BJ (cell line): ENCODE measurements at regions not wholly inside any gene's neighbourhood (a gene's known extent, or its start where the extent isn't known, plus 50 kb on each side); places are given as distances from the start of the nearest gene placed in this dataset.

Source experiments
- CTCF ChIA-PET: fragments of 350-600 bp; formaldehyde crosslinking; extraction: SDS; loops from one replicate; lab custom pipeline; 2021; ENCODE audit warnings: antibody characterized with exemption, inconsistent platforms; lab: Yijun Ruan, JAX
- POLR2A ChIA-PET: fragments of 300-600 bp; sonication (Branson Sonifier 250); formaldehyde crosslinking; extraction: SDS; loops from one replicate; lab custom pipeline; 2021; ENCODE audit warnings: antibody characterized with exemption; lab: Charles Lee
- DNase-seq: peaks from one replicate; pipeline ENCODE4 v3.0.0-alpha.2; 2011; ENCODE audit warnings: low read depth
- H3K27me3 ChIP-seq: 2 replicates; pipeline ENCODE4 v1.6.0; 2011; ENCODE audit warnings: low read length; ENCODE audit not compliant: control insufficient read depth, insufficient read depth
- H3K36me3 ChIP-seq: 2 replicates; pipeline ENCODE4 v1.5.1; 2011; ENCODE audit warnings: low read length; ENCODE audit not compliant: control insufficient read depth, insufficient read depth
- H3K4me3 ChIP-seq: 2 replicates; pipeline ENCODE4 v1.5.1; 2011; ENCODE audit warnings: low read depth, mild to moderate bottlenecking, control low read depth, low read length
- CTCF ChIP-seq: IDR thresholded peaks from 2 replicates; pipeline ENCODE4 v1.5.1; 2011; ENCODE audit warnings: low read depth, mild to moderate bottlenecking, control low read depth, inconsistent platforms, low read length, moderate library complexity; ENCODE audit not compliant: insufficient read depth

GRCh38 chr10:51002469-51002868 lies 71.8 kb upstream of the PRKG1 start:
- POLR2A ChIA-PET = no interaction called here
- H3K4me3 ChIP-seq = no peak overlapping the region
- H3K36me3 ChIP-seq = no peaks in the 10 kb centered on the region
- H3K27me3 ChIP-seq = no peaks in the 10 kb centered on the region
- no peak for DNase-seq
- CTCF ChIA-PET = interaction anchor here (0.6 to 0.7 kb wide), 2 partner anchors 9 to 420 kb away, joined by 3 read pairs; no protein-coding TSS in a partner anchor
- no peak for TF ChIP-seq CTCF

- TF ChIP-seq CTCF = no peak
- Histone ChIP-seq H3K36me3 (no peaks in the 10 kb centered on the region), H3K27me3 (no peaks in the 10 kb centered on the region), H3K4me3 (no peak overlapping the region)
- DNase-seq = no peak
- ChIA-PET POLR2A (no interaction called here), CTCF (interaction anchor here (0.6 to 2.1 kb wide), 5 partner anchors 9 to 1212 kb away, joined by 3 to 5 read pairs (median 5); no protein-coding TSS in a partner anchor)
Observed at GRCh38 chr10:51004776-51005175, 69.5 kb upstream of the PRKG1 start.

GRCh38 chr10:51005551-51005950 lies 68.7 kb upstream of the PRKG1 start:
- no peaks in the 10 kb centered on the region for H3K36me3 ChIP-seq
- no peaks in the 10 kb centered on the region for H3K27me3 ChIP-seq
- no peak overlapping the region for H3K4me3 ChIP-seq
- CTCF ChIA-PET = interaction anchor here (0.7 to 2.1 kb wide), 3 partner anchors 23 to 1211 kb away, joined by 3 to 7 read pairs (median 5); no protein-coding TSS in a partner anchor
- POLR2A ChIA-PET = interaction anchor here (0.6 kb wide), 1 partner anchor 1002 kb away, joined by 3 read pairs; no protein-coding TSS in a partner anchor
- TF ChIP-seq CTCF = no peak
- no peak for DNase-seq

GRCh38 chr10:51006686-51007085 lies 67.6 kb upstream of the PRKG1 start:
- CTCF ChIA-PET = interaction anchor here (1.2 to 2.1 kb wide), 2 partner anchors 22 to 1210 kb away, joined by 5 to 7 read pairs; no protein-coding TSS in a partner anchor
- no peak for DNase-seq
- H3K36me3 ChIP-seq = no peaks in the 10 kb centered on the region
- H3K4me3 ChIP-seq = no peak overlapping the region
- no peak for TF ChIP-seq CTCF
- POLR2A ChIA-PET = no interaction called here
- no peaks in the 10 kb centered on the region for H3K27me3 ChIP-seq

- CTCF ChIA-PET = interaction anchor here (0.9 to 1.7 kb wide), 3 partner anchors 16 to 1208 kb away, joined by 3 to 9 read pairs (median 4); no protein-coding TSS in a partner anchor
- Histone ChIP-seq H3K27me3 (no peaks in the 10 kb centered on the region), H3K36me3 (no peaks in the 10 kb centered on the region), H3K4me3 (no peak overlapping the region)
- POLR2A ChIA-PET = no interaction called here
- no peak for TF ChIP-seq CTCF
- DNase-seq = no peak
Observed at GRCh38 chr10:51007781-51008180, 66.5 kb upstream of the PRKG1 start.
